Skeletal muscle satellite cell (primary cell): ENCODE measurements at regions not wholly inside any gene's neighbourhood (a gene's known extent, or its start where the extent isn't known, plus 50 kb on each side); places are given as distances from the start of the nearest gene placed in this dataset.

ENCODE experiments used
- H3K27me3 ChIP-seq: 2 replicates; pipeline ENCODE4 v1.7.0; 2013; ENCODE audit warnings: low read length; ENCODE audit not compliant: control insufficient read depth, insufficient read depth
- H3K36me3 ChIP-seq: 2 replicates; pipeline ENCODE4 v1.7.0; 2013; ENCODE audit warnings: mild to moderate bottlenecking, control low read depth, low read length; ENCODE audit not compliant: insufficient read depth
- H3K4me1 ChIP-seq: 2 replicates; pipeline ENCODE4 v1.7.0; 2013; ENCODE audit warnings: low read length; ENCODE audit not compliant: control insufficient read depth, insufficient read depth
- H3K4me2 ChIP-seq: 2 replicates; pipeline ENCODE4 v1.7.0; 2013; ENCODE audit warnings: mild to moderate bottlenecking, low read length
- H3K4me3 ChIP-seq: 2 replicates; pipeline ENCODE4 v1.7.0; 2013; ENCODE audit warnings: low read length
- H3K9ac ChIP-seq: 2 replicates; pipeline ENCODE4 v1.7.0; 2013; ENCODE audit warnings: mild to moderate bottlenecking, low read depth, low read length, moderate library complexity
- H3K9me3 ChIP-seq: replicated peaks from 2 replicates; pipeline ENCODE4 v1.7.0; 2013; ENCODE audit warnings: mild to moderate bottlenecking, control low read depth, low read length

DNA sequence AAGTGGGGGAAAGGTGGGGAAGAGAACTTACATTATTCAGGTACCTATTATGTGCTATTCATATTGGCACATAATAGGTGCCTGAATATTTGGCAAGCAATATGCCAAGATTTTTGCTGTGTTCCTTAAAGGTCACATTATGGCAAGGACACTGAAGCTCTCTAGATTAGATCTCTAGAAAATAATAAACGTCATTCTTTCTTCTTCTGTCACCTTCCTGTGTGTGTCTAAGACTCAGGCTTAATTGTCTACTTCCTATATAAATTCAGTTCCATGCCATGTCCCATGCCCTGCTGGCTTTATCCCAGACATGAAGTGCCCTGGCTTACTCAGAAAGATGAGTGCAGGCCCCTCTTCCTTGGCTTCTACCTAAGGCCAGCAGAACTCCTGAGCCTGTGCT lies 191.1 kb upstream of the CTAGE1 start:
- Histone ChIP-seq H3K9me3 (no peaks in the 10 kb centered on the region), H3K9ac (no peak overlapping the region), H3K4me3 (no peak overlapping the region), H3K27me3 (peaks cover 4% of the 10 kb centered on the region), H3K36me3 (no peaks in the 10 kb centered on the region), H3K4me1 (no peaks in the 10 kb centered on the region), H3K4me2 (no peak overlapping the region)

DNA sequence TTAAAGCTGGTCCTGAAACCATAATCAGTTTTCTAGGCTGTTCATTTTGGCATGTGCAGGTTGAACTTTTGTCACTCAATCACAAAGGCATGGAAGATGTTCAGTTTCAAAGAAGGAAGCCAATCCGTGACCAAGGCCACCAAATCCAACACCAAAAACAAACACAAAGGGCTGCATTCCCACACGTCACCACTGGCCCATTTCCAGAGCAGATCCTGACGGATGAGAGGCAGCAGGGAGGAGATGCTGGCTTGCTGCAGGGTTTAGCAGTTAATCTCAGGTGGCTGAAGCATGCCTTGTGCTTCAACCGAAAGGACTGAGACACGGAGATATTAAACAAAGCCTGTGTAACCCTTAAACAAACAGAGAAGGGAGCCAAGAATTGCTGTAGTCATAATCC lies 191.9 kb upstream of the CTAGE1 start:
- peaks cover 4% of the 10 kb centered on the region for H3K27me3 ChIP-seq
- no peaks in the 10 kb centered on the region for H3K4me1 ChIP-seq
- H3K4me2 ChIP-seq: no peak overlapping the region
- no peak overlapping the region for H3K9ac ChIP-seq
- H3K4me3 ChIP-seq: no peak overlapping the region
- no peaks in the 10 kb centered on the region for H3K9me3 ChIP-seq
- H3K36me3 ChIP-seq: no peaks in the 10 kb centered on the region

DNA sequence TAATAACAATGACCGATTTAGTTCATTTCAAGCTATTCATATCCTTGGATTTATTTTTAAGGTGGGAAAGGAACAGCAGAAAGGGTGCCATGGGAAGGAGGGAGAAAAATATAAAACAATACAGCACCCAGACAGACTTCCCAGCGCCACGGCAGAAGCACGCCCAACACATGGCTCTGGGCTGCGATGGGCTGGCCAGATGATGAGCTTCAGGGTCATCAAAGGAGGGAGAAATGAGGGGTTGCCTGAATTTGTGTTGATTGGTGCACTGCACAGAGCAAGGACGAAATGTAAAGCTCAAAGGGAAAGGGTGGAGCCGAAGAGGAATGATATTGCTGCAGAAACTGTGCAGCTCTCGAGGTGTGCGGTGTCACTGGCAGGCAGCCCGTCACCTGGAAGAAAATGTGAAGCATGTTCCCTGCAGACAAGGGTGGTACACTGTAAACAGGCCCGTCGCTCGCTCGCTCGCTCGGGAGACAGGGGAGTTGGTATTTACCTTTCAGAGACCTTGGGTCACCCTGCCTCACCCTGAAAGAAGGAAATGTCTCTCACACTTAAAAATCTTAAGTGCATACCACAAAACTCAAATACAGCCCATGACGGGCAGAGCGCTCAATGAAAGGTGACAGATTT lies 195.5 kb upstream of the CTAGE1 start:
- Histone ChIP-seq H3K9me3 (no peaks in the 10 kb centered on the region), H3K4me2 (no peak overlapping the region), H3K4me3 (no peak overlapping the region)

GRCh38 chr18:22613788-22614187 lies 196.1 kb upstream of the CTAGE1 start:
- Histone ChIP-seq H3K36me3 (no peaks in the 10 kb centered on the region), H3K4me2 (no peak overlapping the region), H3K9ac (no peak overlapping the region), H3K4me1 (no peaks in the 10 kb centered on the region), H3K9me3 (no peaks in the 10 kb centered on the region), H3K4me3 (no peak overlapping the region), H3K27me3 (peaks cover 4% of the 10 kb centered on the region)

More for the DNA sequence above, 195.5 kb upstream of the CTAGE1 start:
- H3K9ac ChIP-seq: no peak overlapping the region
- H3K27me3 ChIP-seq: peaks cover 4% of the 10 kb centered on the region
- H3K36me3 ChIP-seq: no peaks in the 10 kb centered on the region
- no peaks in the 10 kb centered on the region for H3K4me1 ChIP-seq

DNA sequence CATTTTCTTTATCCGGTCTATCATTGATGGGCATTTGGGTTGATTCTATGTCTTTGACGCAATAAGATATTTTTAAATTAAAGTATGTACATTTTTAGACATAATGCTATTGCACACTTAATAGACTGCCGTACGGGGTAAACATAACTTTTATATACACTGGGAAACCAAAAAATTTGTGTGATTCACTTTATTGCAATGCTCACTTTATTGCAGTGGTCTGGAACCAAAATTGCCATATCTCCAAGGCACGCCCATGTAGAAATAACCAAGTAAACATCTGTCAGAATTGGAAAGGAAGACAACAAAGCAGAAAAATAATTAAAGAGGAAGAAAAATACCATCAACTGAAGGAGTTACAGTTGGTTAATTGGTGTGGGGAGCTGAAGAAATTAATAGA lies 205.8 kb upstream of the CTAGE1 start:
- no peaks in the 10 kb centered on the region for H3K9me3 ChIP-seq
- H3K9ac ChIP-seq: no peak overlapping the region
- no peaks in the 10 kb centered on the region for H3K4me1 ChIP-seq
- no peaks in the 10 kb centered on the region for H3K27me3 ChIP-seq
- H3K36me3 ChIP-seq: no peaks in the 10 kb centered on the region
- H3K4me3 ChIP-seq: no peak overlapping the region
- no peak overlapping the region for H3K4me2 ChIP-seq

DNA sequence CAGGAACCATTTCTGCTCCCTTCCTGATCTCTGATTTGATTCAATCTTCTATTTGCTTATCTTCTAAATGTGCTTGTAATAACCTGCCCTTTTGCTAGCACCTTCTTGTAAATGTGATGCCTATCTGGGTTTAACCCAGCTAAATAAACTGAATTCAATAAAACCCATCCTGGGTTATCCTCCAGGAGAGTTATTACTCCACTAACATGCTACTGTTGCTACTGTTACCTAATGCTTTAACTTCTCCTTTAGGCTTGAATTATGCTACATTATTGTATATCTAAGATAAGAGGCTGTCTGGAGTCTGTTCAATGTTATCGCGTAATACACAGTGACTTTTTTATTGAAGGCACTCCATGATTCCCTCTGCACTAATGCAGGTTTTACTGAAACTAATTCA lies 206.5 kb upstream of the CTAGE1 start:
- Histone ChIP-seq H3K4me1 (no peaks in the 10 kb centered on the region), H3K4me3 (no peak overlapping the region), H3K4me2 (no peak overlapping the region), H3K27me3 (no peaks in the 10 kb centered on the region), H3K9me3 (no peaks in the 10 kb centered on the region), H3K36me3 (no peaks in the 10 kb centered on the region), H3K9ac (no peak overlapping the region)

DNA sequence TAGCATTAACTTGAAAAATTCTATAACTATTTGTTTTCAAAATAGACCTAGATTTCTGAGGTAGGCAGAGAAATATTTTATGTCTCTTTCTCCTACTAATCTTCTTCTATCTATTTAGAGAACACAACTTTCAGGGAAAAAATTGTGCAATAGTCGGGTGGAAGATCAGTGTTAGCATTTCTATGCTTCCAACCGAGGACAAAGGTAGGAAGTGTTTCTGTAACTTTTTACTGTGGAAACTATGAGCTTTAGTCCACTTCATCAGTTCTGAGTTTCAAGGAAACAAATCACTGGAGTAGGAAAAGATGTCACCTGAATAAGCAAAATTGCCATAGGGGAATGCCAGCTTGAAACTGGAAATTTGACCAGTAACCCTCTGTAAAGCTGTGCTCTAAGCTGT lies 207.7 kb upstream of the CTAGE1 start:
- H3K4me3 ChIP-seq: no peak overlapping the region
- H3K27me3 ChIP-seq: no peaks in the 10 kb centered on the region
- H3K36me3 ChIP-seq: no peaks in the 10 kb centered on the region
- no peaks in the 10 kb centered on the region for H3K4me1 ChIP-seq
- no peak overlapping the region for H3K9ac ChIP-seq
- no peaks in the 10 kb centered on the region for H3K9me3 ChIP-seq
- H3K4me2 ChIP-seq: no peak overlapping the region

GRCh38 chr18:22626771-22627170 lies 209.1 kb upstream of the CTAGE1 start:
- H3K9me3 ChIP-seq: no peaks in the 10 kb centered on the region
- no peak overlapping the region for H3K4me3 ChIP-seq
- no peaks in the 10 kb centered on the region for H3K27me3 ChIP-seq
- no peaks in the 10 kb centered on the region for H3K4me1 ChIP-seq
- no peak overlapping the region for H3K4me2 ChIP-seq
- no peaks in the 10 kb centered on the region for H3K36me3 ChIP-seq
- no peak overlapping the region for H3K9ac ChIP-seq

DNA sequence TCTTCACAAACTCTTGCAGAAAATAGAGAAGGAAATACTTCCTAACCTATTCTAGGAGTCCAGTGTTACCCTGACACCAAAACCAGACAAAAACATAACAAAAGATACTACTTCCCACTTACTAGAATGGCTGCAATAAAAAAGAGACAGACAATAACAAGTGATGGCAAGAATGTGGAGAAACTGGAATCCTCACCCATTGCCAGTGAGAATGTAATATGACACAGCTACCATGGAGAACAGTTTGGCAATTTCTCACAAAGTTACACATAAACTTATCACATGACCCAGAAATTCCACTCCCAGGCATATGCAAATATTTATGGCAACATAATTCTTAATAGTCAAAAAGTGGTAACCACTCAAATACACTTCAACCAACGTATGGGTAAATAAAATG lies 209.8 kb upstream of the CTAGE1 start:
- H3K9me3 ChIP-seq: no peaks in the 10 kb centered on the region
- H3K4me3 ChIP-seq: no peak overlapping the region
- H3K4me1 ChIP-seq: no peaks in the 10 kb centered on the region
- no peaks in the 10 kb centered on the region for H3K36me3 ChIP-seq
- no peak overlapping the region for H3K9ac ChIP-seq
- no peak overlapping the region for H3K4me2 ChIP-seq
- no peaks in the 10 kb centered on the region for H3K27me3 ChIP-seq

DNA sequence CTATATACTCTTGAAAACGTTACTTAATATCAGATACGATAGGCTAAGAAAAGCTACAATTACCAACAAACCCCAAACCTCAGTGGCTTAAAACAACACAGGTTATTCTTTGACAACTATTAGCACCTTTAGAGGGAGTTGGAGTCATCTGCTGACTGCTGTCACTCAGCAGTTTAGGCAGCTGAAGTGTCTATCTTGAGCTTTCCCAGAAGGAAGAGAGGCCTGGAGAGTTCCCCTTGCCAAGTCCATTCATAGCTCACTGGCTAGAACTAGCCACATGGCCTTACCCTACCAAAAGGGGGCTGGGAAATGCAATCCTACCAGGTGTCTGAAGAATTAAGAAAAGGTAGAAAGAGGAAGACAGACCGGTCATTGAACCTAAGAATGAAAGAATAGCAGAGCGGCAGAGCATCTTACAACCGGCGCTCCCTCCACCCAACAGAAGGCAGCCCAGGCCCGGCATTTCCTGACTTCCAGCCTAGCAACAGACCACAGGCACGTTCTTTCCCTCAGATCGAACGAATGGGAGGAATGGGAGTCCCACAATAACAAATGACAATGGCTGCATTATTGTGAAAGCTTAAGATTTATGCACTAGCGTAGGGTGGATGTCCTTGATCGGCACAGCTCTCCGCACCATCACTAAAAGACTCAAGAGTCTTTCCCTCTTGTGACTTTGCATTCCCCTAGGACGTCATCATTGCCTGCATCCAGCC lies 211.2 kb upstream of the CTAGE1 start:
- H3K9ac ChIP-seq: no peak overlapping the region
- H3K4me3 ChIP-seq: no peak overlapping the region
- H3K9me3 ChIP-seq: no peaks in the 10 kb centered on the region
- no peaks in the 10 kb centered on the region for H3K36me3 ChIP-seq
- no peaks in the 10 kb centered on the region for H3K4me1 ChIP-seq
- H3K4me2 ChIP-seq: no peak overlapping the region
- no peaks in the 10 kb centered on the region for H3K27me3 ChIP-seq

GRCh38 chr18:22630980-22631379 lies 213.3 kb upstream of the CTAGE1 start:
- Histone ChIP-seq H3K9me3 (no peaks in the 10 kb centered on the region), H3K36me3 (no peaks in the 10 kb centered on the region)

DNA sequence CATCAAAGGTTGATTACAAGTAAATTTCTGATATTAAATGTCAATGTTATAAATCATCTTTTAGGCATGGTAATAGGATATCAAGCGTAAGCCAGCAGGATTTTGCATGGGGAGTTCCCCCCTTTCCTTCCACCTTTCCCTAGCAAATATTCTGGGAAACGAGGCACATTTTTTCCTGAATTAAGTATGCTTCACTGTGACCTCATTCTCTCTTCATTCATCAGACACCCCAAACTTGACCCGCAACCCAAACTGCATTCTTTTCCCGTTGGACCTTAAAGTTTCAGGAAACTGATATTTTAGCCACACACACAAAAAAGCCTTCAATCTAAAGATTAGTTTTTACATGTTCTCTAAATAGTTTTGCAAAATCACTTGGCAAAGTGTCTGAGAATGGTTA lies 214.5 kb upstream of the CTAGE1 start:
- no peak overlapping the region for H3K4me2 ChIP-seq
- H3K4me1 ChIP-seq: no peaks in the 10 kb centered on the region
- no peak overlapping the region for H3K9ac ChIP-seq
- no peaks in the 10 kb centered on the region for H3K36me3 ChIP-seq
- no peak overlapping the region for H3K4me3 ChIP-seq
- no peaks in the 10 kb centered on the region for H3K27me3 ChIP-seq
- H3K9me3 ChIP-seq: no peaks in the 10 kb centered on the region

More at GRCh38 chr18:22630980-22631379, 213.3 kb upstream of the CTAGE1 start:
- Histone ChIP-seq H3K4me3 (no peak overlapping the region), H3K4me2 (no peak overlapping the region), H3K27me3 (no peaks in the 10 kb centered on the region), H3K4me1 (no peaks in the 10 kb centered on the region), H3K9ac (no peak overlapping the region)
